B cell (primary cell): ENCODE measurements at regions not wholly inside any gene's neighbourhood (a gene's known extent, or its start where the extent isn't known, plus 50 kb on each side); places are given as distances from the start of the nearest gene placed in this dataset.

Experiments used
- ATAC-seq: fragments of 200-7000 bp; cut with Tn5 transposase; one replicate; pipeline ENCODE4 v1.10.0; 2021; ENCODE audit warnings: low read depth, mild to moderate bottlenecking, moderate number of reproducible peaks, moderate library complexity
- CTCF ChIA-PET: fragments of 350-600 bp; sonication (Branson Sonifier 250); formaldehyde crosslinking; loops from one replicate; lab custom pipeline; 2021; ENCODE audit warnings: antibody characterized with exemption, inconsistent platforms; lab: Charles Lee
- POLR2A ChIA-PET: fragments of 350-600 bp; sonication (Branson Sonifier 250); formaldehyde crosslinking; loops from one replicate; lab custom pipeline; 2021; ENCODE audit warnings: antibody characterized with exemption; lab: Charles Lee
- DNase-seq: peaks from one replicate; pipeline ENCODE4 v3.0.0; 2013
- H2AFZ ChIP-seq: 2 replicates; pipeline ENCODE4 v1.6.1; 2012; ENCODE audit warnings: mild to moderate bottlenecking, low read depth, low read length; ENCODE audit not compliant: insufficient read depth, poor library complexity, severe bottlenecking
- H3K27ac ChIP-seq, 2 donors: 1 replicate in 1 of 2; 2 replicates in 1 of 2; pipeline ENCODE4 v1.5.1; 2012 to 2013; ENCODE audit warnings: low read length in 2 of 2, mild to moderate bottlenecking in 2 of 2, moderate library complexity in 1 of 2
- H3K27me3 ChIP-seq, 4 experiments: fragments of 200-600 bp in 1 of 4; sonication (generic) in 1 of 4; replicated peaks in 1 of 4; 1 replicate in 2 of 4; 2 replicates in 2 of 4; pipeline versions ENCODE4 v1.6.1 to v1.7.0; 2013 to 2016; ENCODE audit warnings: low read length in 3 of 4, mild to moderate bottlenecking in 2 of 4, mixed read lengths in 1 of 4, moderate library complexity in 1 of 4; ENCODE audit not compliant: insufficient read depth in 4 of 4, control insufficient read depth in 3 of 4; ENCODE audit errors: control extremely low read depth in 1 of 4
- H3K36me3 ChIP-seq, 2 experiments: replicated peaks in 1 of 2; 1 replicate in 1 of 2; 2 replicates in 1 of 2; pipeline versions ENCODE4 v1.6.1 to v1.7.1; 2013; ENCODE audit warnings: low read length in 1 of 2; ENCODE audit not compliant: insufficient read depth in 2 of 2, control insufficient read depth in 1 of 2; ENCODE audit errors: control extremely low read depth in 1 of 2, extremely low read depth in 1 of 2
- H3K4me1 ChIP-seq, 2 donors: fragments of 200-600 bp in 1 of 2; sonication (generic) in 1 of 2; 1 replicate in 1 of 2; 2 replicates in 1 of 2; pipeline versions ENCODE4 v1.5.1 to v1.6.1; 2013 to 2017; ENCODE audit warnings: low read length in 2 of 2; ENCODE audit not compliant: control insufficient read depth in 2 of 2, insufficient read depth in 2 of 2
- H3K4me2 ChIP-seq: replicated peaks from 2 replicates; pipeline ENCODE3; 2012; ENCODE audit warnings: mild to moderate bottlenecking, low read depth, low read length; ENCODE audit not compliant: poor library complexity, severe bottlenecking
- H3K4me3 ChIP-seq, 5 experiments: fragments of 200-600 bp in 1 of 5; sonication (generic) in 1 of 5; 1 replicate in 3 of 5; 2 replicates in 2 of 5; pipeline versions ENCODE4 v1.5.1 to v1.7.0; 2011 to 2016; ENCODE audit warnings: low read length in 4 of 5, mild to moderate bottlenecking in 4 of 5, low read depth in 2 of 5, control low read depth in 1 of 5, moderate library complexity in 1 of 5; ENCODE audit not compliant: insufficient read depth in 1 of 5; ENCODE audit errors: control extremely low read depth in 1 of 5, extremely low read depth in 1 of 5
- H3K79me2 ChIP-seq: fragments of 200-600 bp; sonication (generic); one replicate; pipeline ENCODE4 v1.6.0; 2016; ENCODE audit warnings: low read length; ENCODE audit not compliant: control insufficient read depth, insufficient read depth
- H3K9ac ChIP-seq: fragments of 200-600 bp; sonication (generic); 2 replicates; pipeline ENCODE4 v1.6.1; 2017; ENCODE audit warnings: mild to moderate bottlenecking, low read length, moderate library complexity
- H3K9me3 ChIP-seq, 3 donors: one replicate each; pipeline versions ENCODE4 v1.6.1 to v1.7.1; 2013; ENCODE audit warnings: low read length in 2 of 3; ENCODE audit not compliant: control insufficient read depth in 2 of 3, insufficient read depth in 1 of 3; ENCODE audit errors: control extremely low read depth in 1 of 3
- H4K20me1 ChIP-seq: 2 replicates; pipeline ENCODE4 v1.6.0; 2012; ENCODE audit warnings: mild to moderate bottlenecking, low read length; ENCODE audit not compliant: insufficient read depth, control insufficient read depth, poor library complexity, severe bottlenecking
- H3K27ac Mint-ChIP-seq: one replicate; pipeline ENCODE4 v1.8.0; 2021; ENCODE audit warnings: mixed read lengths
- H3K27me3 Mint-ChIP-seq: one replicate; pipeline ENCODE4 v1.8.0; 2021; ENCODE audit warnings: mixed read lengths
- H3K4me1 Mint-ChIP-seq: one replicate; pipeline ENCODE4 v1.8.0; 2021; ENCODE audit warnings: mixed read lengths
- H3K4me3 Mint-ChIP-seq: one replicate; pipeline ENCODE4 v1.8.0; 2021; ENCODE audit warnings: mixed read lengths
- H3K9me3 Mint-ChIP-seq: one replicate; pipeline ENCODE4 v1.8.0; 2022; ENCODE audit warnings: mixed read lengths; ENCODE audit not compliant: insufficient read depth
- EZH2 ChIP-seq: IDR thresholded peaks from 2 replicates; pipeline ENCODE4 v1.6.1; 2012; ENCODE audit warnings: borderline replicate concordance, low read depth, mild to moderate bottlenecking, moderate library complexity, low read length; ENCODE audit not compliant: insufficient read depth, poor library complexity, severe bottlenecking
- WGBS: methylation state at CpG from one replicate; pipeline ENCODE4 v1.1.5; 2013; ENCODE audit warnings: missing lambda C conversion rate; ENCODE audit not compliant: insufficient coverage; 5-methylcytosine and 5-hydroxymethylcytosine counted together
- intact Hi-C: fragments of 100-400 bp; cut with micrococcal nuclease; formaldehyde crosslinking; loops from one replicate; pipeline ENCODE4 v1.10.0; 2022
- TF ChIP-seq, protein P1 (sequence below): fragments of 200-600 bp; IDR thresholded peaks from one replicate; pipeline ENCODE4 v1.8.0; 2022; ENCODE audit warnings: antibody characterized with exemption, mild to moderate bottlenecking

DNA sequence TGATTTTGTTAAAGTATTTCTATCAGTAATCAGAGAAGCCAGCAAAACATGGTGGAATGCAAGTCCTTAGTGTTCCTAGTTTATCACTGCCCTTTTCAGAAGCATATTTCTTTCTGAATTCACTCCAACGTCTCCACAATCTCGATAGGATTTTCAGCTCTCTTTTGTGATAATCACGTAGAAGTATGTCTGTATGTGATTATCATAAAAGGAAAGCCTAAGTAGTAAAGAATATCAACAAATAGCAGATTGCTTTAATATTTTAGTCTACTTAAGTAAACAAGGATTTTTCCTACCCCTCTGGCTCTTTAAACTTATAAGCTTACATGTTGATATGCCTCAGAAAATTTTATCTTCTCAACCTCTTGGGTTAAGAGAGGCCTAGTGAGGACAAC lies 147.4 kb upstream of the NUDT4 start:
- no peaks in the 10 kb centered on the region for H3K36me3 ChIP-seq
- H3K4me3 Mint-ChIP-seq, result no peak overlapping the region
- ChIA-PET CTCF (no interaction called here), POLR2A (no interaction called here)
- H3K9me3 Mint-ChIP-seq, result peaks cover 4% of the 10 kb centered on the region
- H3K27me3 ChIP-seq, result no peaks in the 10 kb centered on the region
- H3K4me3 ChIP-seq, result no peak overlapping the region
- no CpG with 5 or more reads among the region's 3 CpGs for WGBS
- ATAC-seq (no peak), DNase-seq (no peak)
- peaks cover 0 to 1% (median 0%) of the 10 kb centered on the region in 3 donors for H3K9me3 ChIP-seq
- H3K4me1 ChIP-seq, result no peaks in the 10 kb centered on the region
- no peaks in the 10 kb centered on the region for H3K27me3 Mint-ChIP-seq
- TF ChIP-seq, protein P1, sequence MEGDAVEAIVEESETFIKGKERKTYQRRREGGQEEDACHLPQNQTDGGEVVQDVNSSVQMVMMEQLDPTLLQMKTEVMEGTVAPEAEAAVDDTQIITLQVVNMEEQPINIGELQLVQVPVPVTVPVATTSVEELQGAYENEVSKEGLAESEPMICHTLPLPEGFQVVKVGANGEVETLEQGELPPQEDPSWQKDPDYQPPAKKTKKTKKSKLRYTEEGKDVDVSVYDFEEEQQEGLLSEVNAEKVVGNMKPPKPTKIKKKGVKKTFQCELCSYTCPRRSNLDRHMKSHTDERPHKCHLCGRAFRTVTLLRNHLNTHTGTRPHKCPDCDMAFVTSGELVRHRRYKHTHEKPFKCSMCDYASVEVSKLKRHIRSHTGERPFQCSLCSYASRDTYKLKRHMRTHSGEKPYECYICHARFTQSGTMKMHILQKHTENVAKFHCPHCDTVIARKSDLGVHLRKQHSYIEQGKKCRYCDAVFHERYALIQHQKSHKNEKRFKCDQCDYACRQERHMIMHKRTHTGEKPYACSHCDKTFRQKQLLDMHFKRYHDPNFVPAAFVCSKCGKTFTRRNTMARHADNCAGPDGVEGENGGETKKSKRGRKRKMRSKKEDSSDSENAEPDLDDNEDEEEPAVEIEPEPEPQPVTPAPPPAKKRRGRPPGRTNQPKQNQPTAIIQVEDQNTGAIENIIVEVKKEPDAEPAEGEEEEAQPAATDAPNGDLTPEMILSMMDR, result no peak
- no peak for TF ChIP-seq EZH2
- H3K4me2 ChIP-seq, result no peak overlapping the region
- H3K27ac Mint-ChIP-seq, result no peak overlapping the region
- no peaks in the 10 kb centered on the region for H4K20me1 ChIP-seq
- no peaks in the 10 kb centered on the region for H3K79me2 ChIP-seq
- intact Hi-C loops, result no loop called here
- no peak overlapping the region for H2AFZ ChIP-seq
- no peaks in the 10 kb centered on the region for H3K4me1 Mint-ChIP-seq
- no peak overlapping the region for H3K9ac ChIP-seq
- H3K27ac ChIP-seq, result no peak overlapping the region

GRCh38 chr12:93231938-93232337 lies 145.8 kb upstream of the NUDT4 start:
- H3K27ac ChIP-seq, result no peak overlapping the region
- Mint-ChIP-seq H3K4me3 (no peak overlapping the region), H3K27me3 (no peaks in the 10 kb centered on the region), H3K27ac (no peak overlapping the region), H3K9me3 (peaks cover 4% of the 10 kb centered on the region), H3K4me1 (no peaks in the 10 kb centered on the region)
- intact Hi-C loops, result no loop called here
- H3K9me3 ChIP-seq, result peaks cover 0 to 4% (median 1%) of the 10 kb centered on the region in 3 donors
- ChIA-PET CTCF (no interaction called here), POLR2A (no interaction called here)
- ATAC-seq, result no peak
- H4K20me1 ChIP-seq, result no peaks in the 10 kb centered on the region
- 100% methylated on average over 4 of the region's 6 CpGs for whole genome bisulfite sequencing
- no peak overlapping the region for H3K4me2 ChIP-seq
- TF ChIP-seq, protein P1, result no peak
- TF ChIP-seq EZH2, result no peak
- H3K79me2 ChIP-seq, result no peaks in the 10 kb centered on the region
- no peak overlapping the region for H2AFZ ChIP-seq
- no peaks in the 10 kb centered on the region for H3K27me3 ChIP-seq
- H3K36me3 ChIP-seq, result no peaks in the 10 kb centered on the region
- no peaks in the 10 kb centered on the region for H3K4me1 ChIP-seq
- no peak for DNase-seq
- no peak overlapping the region for H3K9ac ChIP-seq
- no peak overlapping the region for H3K4me3 ChIP-seq
